Hepatocyte (in vitro differentiated cells): ENCODE measurements at regions not wholly inside any gene's neighbourhood (a gene's known extent, or its start where the extent isn't known, plus 50 kb on each side); places are given as distances from the start of the nearest gene placed in this dataset.

Experiments used
- DNase-seq: peaks from one replicate; pipeline ENCODE4 v3.0.0-alpha.2; 2016; ENCODE audit warnings: low spot score
- H2AFZ ChIP-seq: fragments of 200-600 bp; sonication (generic); 2 replicates; pipeline ENCODE4 v1.6.0; 2016; ENCODE audit warnings: antibody characterized with exemption, mild to moderate bottlenecking
- H3K27ac ChIP-seq: fragments of 200-600 bp; sonication (generic); 2 replicates; pipeline ENCODE4 v1.5.1; 2016; ENCODE audit warnings: mild to moderate bottlenecking
- H3K27me3 ChIP-seq: fragments of 200-600 bp; sonication (generic); 2 replicates; pipeline ENCODE4 v1.6.1; 2016
- H3K36me3 ChIP-seq: fragments of 200-600 bp; sonication (generic); replicated peaks from 2 replicates; pipeline ENCODE4 v1.5.1; 2016; ENCODE audit warnings: low read depth; ENCODE audit not compliant: insufficient read depth
- H3K4me1 ChIP-seq: fragments of 200-600 bp; sonication (generic); 2 replicates; pipeline ENCODE4 v1.5.1; 2016; ENCODE audit warnings: mild to moderate bottlenecking, moderate library complexity; ENCODE audit not compliant: insufficient read depth
- H3K4me2 ChIP-seq: fragments of 200-600 bp; sonication (generic); 2 replicates; pipeline ENCODE4 v1.6.0; 2016
- H3K4me3 ChIP-seq: fragments of 200-600 bp; sonication (generic); 2 replicates; pipeline ENCODE4 v1.5.1; 2016; ENCODE audit warnings: mild to moderate bottlenecking
- H3K79me2 ChIP-seq: fragments of 200-600 bp; sonication (generic); 2 replicates; pipeline ENCODE4 v1.6.0; 2017; ENCODE audit warnings: mild to moderate bottlenecking
- H3K9me2 ChIP-seq: fragments of 200-600 bp; sonication (generic); replicated peaks from 2 replicates; pipeline ENCODE4 v1.6.0; 2017; ENCODE audit warnings: mild to moderate bottlenecking; ENCODE audit not compliant: insufficient read depth
- H3K9me3 ChIP-seq: fragments of 200-600 bp; sonication (generic); 2 replicates; pipeline ENCODE4 v1.5.1; 2016; ENCODE audit warnings: low read depth, mild to moderate bottlenecking
- H4K20me1 ChIP-seq: fragments of 200-600 bp; sonication (generic); 2 replicates; pipeline ENCODE4 v1.6.0; 2016; ENCODE audit warnings: mild to moderate bottlenecking; ENCODE audit not compliant: insufficient read depth, poor library complexity, severe bottlenecking
- CTCF ChIP-seq: fragments of 200-600 bp; sonication (generic); IDR thresholded peaks from 2 replicates; pipeline ENCODE4 v1.5.1; 2016; ENCODE audit warnings: antibody characterized with exemption, mild to moderate bottlenecking; ENCODE audit not compliant: poor library complexity
- EZH2 ChIP-seq: fragments of 200-600 bp; sonication (generic); IDR thresholded peaks from 2 replicates; pipeline ENCODE4 v1.6.1; 2016; ENCODE audit warnings: antibody characterized with exemption, mild to moderate bottlenecking, borderline replicate concordance
- EZH2phosphoT487 ChIP-seq: fragments of 200-600 bp; sonication (generic); IDR thresholded peaks from one replicate; pipeline ENCODE4 v1.6.1; 2018; ENCODE audit warnings: antibody characterized with exemption, mild to moderate bottlenecking, low read depth, moderate library complexity; ENCODE audit not compliant: unreplicated experiment, severe bottlenecking
- WGBS: methylation state at CpG from one replicate; pipeline ENCODE4 v1.1.6; 2016; ENCODE audit warnings: low lambda C conversion rate; ENCODE audit errors: missing lambda C conversion rate; 5-methylcytosine and 5-hydroxymethylcytosine counted together

- Histone ChIP-seq H3K36me3 (no peaks in the 10 kb centered on the region), H2AFZ (no peak overlapping the region), H3K4me3 (no peak overlapping the region), H4K20me1 (no peaks in the 10 kb centered on the region), H3K4me1 (no peaks in the 10 kb centered on the region), H3K27me3 (no peaks in the 10 kb centered on the region), H3K9me2 (no peaks in the 10 kb centered on the region), H3K27ac (no peak overlapping the region), H3K4me2 (no peak overlapping the region), H3K9me3 (no peaks in the 10 kb centered on the region), H3K79me2 (no peaks in the 10 kb centered on the region)
- DNase-seq = no peak
- WGBS = 95% methylated on average over 3 of the region's 3 CpGs
- no peak for TF ChIP-seq EZH2
- no peak for TF ChIP-seq EZH2phosphoT487
Measured at GRCh38 chr6:21531393-21531792, 62.2 kb upstream of the SOX4 start.

DNA sequence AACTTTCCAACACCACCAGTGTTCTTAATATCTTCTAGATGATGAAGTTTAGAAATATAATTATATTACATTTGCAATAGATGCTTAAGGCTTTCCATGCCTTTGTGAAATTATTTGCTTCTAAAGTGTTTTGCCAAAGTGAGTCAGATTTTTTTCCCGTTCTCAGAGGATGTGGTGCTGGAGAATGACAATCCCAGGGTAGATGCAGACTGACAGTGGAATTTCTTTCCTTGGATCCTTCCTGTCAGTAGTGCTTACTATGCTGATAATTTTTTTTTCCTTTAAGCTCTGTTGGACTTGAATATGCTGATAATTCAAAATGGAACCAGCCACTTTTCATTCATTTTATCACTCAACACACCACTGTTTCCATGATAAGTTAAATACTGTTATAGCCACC, 59.9 kb upstream of the SOX4 start:
- H3K27ac ChIP-seq = no peak overlapping the region
- no peak overlapping the region for H3K4me2 ChIP-seq
- WGBS = 47% methylated on average over 1 of the region's 1 CpG
- H3K9me2 ChIP-seq = no peaks in the 10 kb centered on the region
- no peak overlapping the region for H2AFZ ChIP-seq
- no peak for TF ChIP-seq EZH2phosphoT487
- no peaks in the 10 kb centered on the region for H3K36me3 ChIP-seq
- H3K79me2 ChIP-seq = no peaks in the 10 kb centered on the region
- no peak for DNase-seq
- no peaks in the 10 kb centered on the region for H3K27me3 ChIP-seq
- H3K9me3 ChIP-seq = no peaks in the 10 kb centered on the region
- H4K20me1 ChIP-seq = no peaks in the 10 kb centered on the region
- H3K4me3 ChIP-seq = no peak overlapping the region
- no peaks in the 10 kb centered on the region for H3K4me1 ChIP-seq

- DNase-seq = no peak
- H3K9me2 ChIP-seq = no peaks in the 10 kb centered on the region
- H3K4me2 ChIP-seq = no peak overlapping the region
- no peaks in the 10 kb centered on the region for H4K20me1 ChIP-seq
- no peak overlapping the region for H3K27ac ChIP-seq
- 97% methylated on average over 5 of the region's 5 CpGs for WGBS
- H3K36me3 ChIP-seq = no peaks in the 10 kb centered on the region
- no peaks in the 10 kb centered on the region for H3K9me3 ChIP-seq
- H3K4me3 ChIP-seq = no peak overlapping the region
- H3K4me1 ChIP-seq = no peaks in the 10 kb centered on the region
- H3K79me2 ChIP-seq = no peaks in the 10 kb centered on the region
- no peaks in the 10 kb centered on the region for H3K27me3 ChIP-seq
- no peak overlapping the region for H2AFZ ChIP-seq
- TF ChIP-seq CTCF (no peak), EZH2phosphoT487 (no peak), EZH2 (no peak)
Measured at GRCh38 chr6:21536280-21536766, 57.2 kb upstream of the SOX4 start.

DNA sequence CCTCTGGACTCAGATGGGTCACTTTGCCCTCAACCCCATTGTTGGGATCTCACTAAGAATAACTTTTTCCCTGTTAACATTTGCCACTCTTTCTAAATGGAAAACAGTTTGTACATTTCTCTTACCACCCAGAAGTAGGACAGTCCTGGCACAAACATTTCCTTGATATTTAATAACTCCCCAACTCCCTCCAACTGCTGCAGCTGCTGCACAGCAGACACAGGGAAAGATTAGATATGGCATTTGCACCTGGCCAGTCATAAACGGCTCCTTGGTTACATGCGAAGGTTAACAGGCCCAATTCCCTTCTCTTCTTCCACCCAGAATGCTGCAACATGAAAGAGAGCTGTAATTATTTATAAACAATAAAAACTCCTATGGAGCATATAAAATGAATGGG, 55.9 kb upstream of the SOX4 start:
- Histone ChIP-seq H3K4me3 (no peak overlapping the region), H3K27ac (no peak overlapping the region), H3K79me2 (no peaks in the 10 kb centered on the region), H2AFZ (no peak overlapping the region), H3K9me2 (no peaks in the 10 kb centered on the region), H3K4me1 (no peaks in the 10 kb centered on the region), H3K27me3 (no peaks in the 10 kb centered on the region), H3K36me3 (no peaks in the 10 kb centered on the region), H4K20me1 (no peaks in the 10 kb centered on the region), H3K9me3 (no peaks in the 10 kb centered on the region), H3K4me2 (no peak overlapping the region)
- no peak for TF ChIP-seq EZH2phosphoT487
- TF ChIP-seq CTCF = no peak
- TF ChIP-seq EZH2 = no peak
- DNase-seq = no peak
- WGBS = 39% methylated on average over 2 of the region's 2 CpGs
